ENCODE measurements at regions not wholly inside any gene's neighbourhood (a gene's known extent, or its start where the extent isn't known, plus 50 kb on each side); places are given as distances from the start of the nearest gene placed in this dataset.

GRCh38 chr1:88351960-88352359 is 332.1 kb upstream of the PKN2 start:
- Histone ChIP-seq H3K36me3 (ENCODE audit: insufficient read depth, low read length, poor library complexity, severe bottlenecking) (no peaks in the 10 kb centered on the region), H3K4me1 (ENCODE audit: insufficient read depth, low read length, poor library complexity, severe bottlenecking) (no peaks in the 10 kb centered on the region), H3K27me3 (replicated peaks; ENCODE audit: insufficient read depth, low read depth, low read length, poor library complexity) (no peaks in the 10 kb centered on the region), H3K9me3 (ENCODE audit: low read depth, low read length, poor library complexity, severe bottlenecking) (no peaks in the 10 kb centered on the region), H3K27ac (ENCODE audit: low read depth, low read length, poor library complexity, severe bottlenecking) (no peak overlapping the region), H3K4me3 (ENCODE audit: low read depth, low read length, poor library complexity, severe bottlenecking) (no peak overlapping the region)
- CTCF ChIA-PET, result no interaction called here
- POLR2A ChIA-PET (ENCODE audit: low non-redundant PET), result no interaction called here
- DNase-seq (ENCODE audit: low spot score), result no peak
- intact Hi-C loops (cut with micrococcal nuclease; ENCODE audit: unreplicated experiment), result loop anchor here (2.0 kb wide), 1 partner anchor 21 kb away; no protein-coding TSS in a partner anchor
- no peak for TF ChIP-seq EZH2 (IDR thresholded peaks at IDR 0.05; ENCODE audit: borderline replicate concordance, low read depth, low read length, poor library complexity, severe bottlenecking)
- BruUV-seq (replicated peaks), result no TSS peak

GRCh38 chr1:88354256-88354655 is 329.8 kb upstream of the PKN2 start:
- CTCF ChIA-PET, result no interaction called here
- Histone ChIP-seq H3K36me3 (ENCODE audit: insufficient read depth, low read length, poor library complexity, severe bottlenecking) (no peaks in the 10 kb centered on the region), H3K9me3 (ENCODE audit: low read depth, low read length, poor library complexity, severe bottlenecking) (no peaks in the 10 kb centered on the region), H3K4me3 (ENCODE audit: low read depth, low read length, poor library complexity, severe bottlenecking) (no peak overlapping the region), H3K27me3 (replicated peaks; ENCODE audit: insufficient read depth, low read depth, low read length, poor library complexity) (no peaks in the 10 kb centered on the region), H3K4me1 (ENCODE audit: insufficient read depth, low read length, poor library complexity, severe bottlenecking) (no peaks in the 10 kb centered on the region), H3K27ac (ENCODE audit: low read depth, low read length, poor library complexity, severe bottlenecking) (no peak overlapping the region)
- TF ChIP-seq CTCF (conservative IDR thresholded peaks at IDR 0.05; ENCODE audit: low read depth, low read length) (no peak), EZH2 (IDR thresholded peaks at IDR 0.05; ENCODE audit: borderline replicate concordance, low read depth, low read length, poor library complexity, severe bottlenecking) (no peak)
- intact Hi-C loops (cut with micrococcal nuclease; ENCODE audit: unreplicated experiment), result no loop called here
- POLR2A ChIA-PET (ENCODE audit: low non-redundant PET), result no interaction called here
- BruUV-seq (replicated peaks), result no TSS peak
- no peak for DNase-seq (ENCODE audit: low spot score)

- ChIA-PET POLR2A (ENCODE audit: low non-redundant PET) (no interaction called here), CTCF (no interaction called here)
- no peaks in the 10 kb centered on the region for H3K9me3 ChIP-seq (ENCODE audit: low read depth, low read length, poor library complexity, severe bottlenecking)
- no peaks in the 10 kb centered on the region for H3K27me3 ChIP-seq (replicated peaks; ENCODE audit: insufficient read depth, low read depth, low read length, poor library complexity)
- BruUV-seq (replicated peaks), result no TSS peak
- intact Hi-C loops (cut with micrococcal nuclease; ENCODE audit: unreplicated experiment), result no loop called here
- no peaks in the 10 kb centered on the region for H3K4me1 ChIP-seq (ENCODE audit: insufficient read depth, low read length, poor library complexity, severe bottlenecking)
- H3K36me3 ChIP-seq (ENCODE audit: insufficient read depth, low read length, poor library complexity, severe bottlenecking), result no peaks in the 10 kb centered on the region
- TF ChIP-seq CTCF (conservative IDR thresholded peaks at IDR 0.05; ENCODE audit: low read depth, low read length) (no peak), EZH2 (IDR thresholded peaks at IDR 0.05; ENCODE audit: borderline replicate concordance, low read depth, low read length, poor library complexity, severe bottlenecking) (no peak)
- DNase-seq (ENCODE audit: low spot score), result no peak
- H3K4me3 ChIP-seq (ENCODE audit: low read depth, low read length, poor library complexity, severe bottlenecking), result no peak overlapping the region
- H3K27ac ChIP-seq (ENCODE audit: low read depth, low read length, poor library complexity, severe bottlenecking), result no peak overlapping the region
Observed at GRCh38 chr1:88357729-88358128, 326.3 kb upstream of the PKN2 start.

- POLR2A ChIA-PET (ENCODE audit: low non-redundant PET), result no interaction called here
- Histone ChIP-seq H3K9me3 (ENCODE audit: low read depth, low read length, poor library complexity, severe bottlenecking) (no peaks in the 10 kb centered on the region), H3K27ac (ENCODE audit: low read depth, low read length, poor library complexity, severe bottlenecking) (no peak overlapping the region), H3K4me3 (ENCODE audit: low read depth, low read length, poor library complexity, severe bottlenecking) (no peak overlapping the region), H3K27me3 (replicated peaks; ENCODE audit: insufficient read depth, low read depth, low read length, poor library complexity) (no peaks in the 10 kb centered on the region), H3K4me1 (ENCODE audit: insufficient read depth, low read length, poor library complexity, severe bottlenecking) (no peaks in the 10 kb centered on the region), H3K36me3 (ENCODE audit: insufficient read depth, low read length, poor library complexity, severe bottlenecking) (no peaks in the 10 kb centered on the region)
- BruUV-seq (replicated peaks), result no TSS peak
- intact Hi-C loops (cut with micrococcal nuclease; ENCODE audit: unreplicated experiment), result no loop called here
- no peak for DNase-seq (ENCODE audit: low spot score)
- CTCF ChIA-PET, result no interaction called here
- no peak for TF ChIP-seq EZH2 (IDR thresholded peaks at IDR 0.05; ENCODE audit: borderline replicate concordance, low read depth, low read length, poor library complexity, severe bottlenecking)
Observed at GRCh38 chr1:88371436-88372023, 312.5 kb upstream of the PKN2 start.

All from A673 (cell line).